ENCODE measurements at regions not wholly inside any gene's neighbourhood (a gene's known extent, or its start where the extent isn't known, plus 50 kb on each side); places are given as distances from the start of the nearest gene placed in this dataset.

DNA sequence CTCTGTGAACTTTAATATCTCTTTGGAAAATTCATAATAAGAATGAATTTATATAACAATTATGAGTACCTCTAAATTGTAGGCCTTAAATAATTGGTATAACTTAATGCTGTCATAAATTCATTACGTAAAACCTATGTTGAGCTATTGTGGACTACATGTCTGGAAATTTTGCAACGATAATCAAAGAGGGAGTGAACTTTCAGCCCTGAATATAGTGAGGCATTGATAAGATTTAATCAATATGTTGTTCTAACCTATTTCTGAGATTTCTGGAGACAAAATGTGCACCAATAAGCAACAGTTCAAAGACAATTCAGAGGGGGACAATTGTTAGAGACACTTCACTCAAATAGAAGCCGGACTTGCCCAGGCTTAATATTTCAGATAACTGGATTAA lies 499.4 kb downstream of the ELAVL2 start:
- TF ChIP-seq HOXA7 (CRISPR knock-in tag; IDR thresholded peaks at IDR 0.05; ENCODE audit: borderline replicate concordance) (no peak), ZSCAN5A (tag by site-specific recombination; IDR thresholded peaks at IDR 0.05) (no peak), ZBTB11 (tag by site-specific recombination; conservative IDR thresholded peaks at IDR 0.05; ENCODE audit: low read depth) (no peak), YY1 (tag by site-specific recombination; IDR thresholded peaks at IDR 0.05) (no peak), ZNF10 (tag by site-specific recombination; IDR thresholded peaks at IDR 0.05) (no peak), ZBTB21 (tag by site-specific recombination; IDR thresholded peaks at IDR 0.05) (no peak), ZFP37 (tag by site-specific recombination; IDR thresholded peaks at IDR 0.05) (no peak), ZFP3 (tag by site-specific recombination; IDR thresholded peaks at IDR 0.05; ENCODE audit: low read depth) (no peak), ZNF624 (tag by site-specific recombination; IDR thresholded peaks at IDR 0.05) (no peak), REST (tag by site-specific recombination; IDR thresholded peaks at IDR 0.05) (no peak)
- TF ChIP-seq, protein P1, sequence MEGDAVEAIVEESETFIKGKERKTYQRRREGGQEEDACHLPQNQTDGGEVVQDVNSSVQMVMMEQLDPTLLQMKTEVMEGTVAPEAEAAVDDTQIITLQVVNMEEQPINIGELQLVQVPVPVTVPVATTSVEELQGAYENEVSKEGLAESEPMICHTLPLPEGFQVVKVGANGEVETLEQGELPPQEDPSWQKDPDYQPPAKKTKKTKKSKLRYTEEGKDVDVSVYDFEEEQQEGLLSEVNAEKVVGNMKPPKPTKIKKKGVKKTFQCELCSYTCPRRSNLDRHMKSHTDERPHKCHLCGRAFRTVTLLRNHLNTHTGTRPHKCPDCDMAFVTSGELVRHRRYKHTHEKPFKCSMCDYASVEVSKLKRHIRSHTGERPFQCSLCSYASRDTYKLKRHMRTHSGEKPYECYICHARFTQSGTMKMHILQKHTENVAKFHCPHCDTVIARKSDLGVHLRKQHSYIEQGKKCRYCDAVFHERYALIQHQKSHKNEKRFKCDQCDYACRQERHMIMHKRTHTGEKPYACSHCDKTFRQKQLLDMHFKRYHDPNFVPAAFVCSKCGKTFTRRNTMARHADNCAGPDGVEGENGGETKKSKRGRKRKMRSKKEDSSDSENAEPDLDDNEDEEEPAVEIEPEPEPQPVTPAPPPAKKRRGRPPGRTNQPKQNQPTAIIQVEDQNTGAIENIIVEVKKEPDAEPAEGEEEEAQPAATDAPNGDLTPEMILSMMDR (tag by site-specific recombination; IDR thresholded peaks at IDR 0.05), result no peak
- TF ChIP-seq, protein P2, sequence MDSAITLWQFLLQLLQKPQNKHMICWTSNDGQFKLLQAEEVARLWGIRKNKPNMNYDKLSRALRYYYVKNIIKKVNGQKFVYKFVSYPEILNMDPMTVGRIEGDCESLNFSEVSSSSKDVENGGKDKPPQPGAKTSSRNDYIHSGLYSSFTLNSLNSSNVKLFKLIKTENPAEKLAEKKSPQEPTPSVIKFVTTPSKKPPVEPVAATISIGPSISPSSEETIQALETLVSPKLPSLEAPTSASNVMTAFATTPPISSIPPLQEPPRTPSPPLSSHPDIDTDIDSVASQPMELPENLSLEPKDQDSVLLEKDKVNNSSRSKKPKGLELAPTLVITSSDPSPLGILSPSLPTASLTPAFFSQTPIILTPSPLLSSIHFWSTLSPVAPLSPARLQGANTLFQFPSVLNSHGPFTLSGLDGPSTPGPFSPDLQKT (IDR thresholded peaks at IDR 0.05; ENCODE audit: borderline replicate concordance, low read depth, low read length), result no peak
- TF ChIP-seq, protein P3, sequence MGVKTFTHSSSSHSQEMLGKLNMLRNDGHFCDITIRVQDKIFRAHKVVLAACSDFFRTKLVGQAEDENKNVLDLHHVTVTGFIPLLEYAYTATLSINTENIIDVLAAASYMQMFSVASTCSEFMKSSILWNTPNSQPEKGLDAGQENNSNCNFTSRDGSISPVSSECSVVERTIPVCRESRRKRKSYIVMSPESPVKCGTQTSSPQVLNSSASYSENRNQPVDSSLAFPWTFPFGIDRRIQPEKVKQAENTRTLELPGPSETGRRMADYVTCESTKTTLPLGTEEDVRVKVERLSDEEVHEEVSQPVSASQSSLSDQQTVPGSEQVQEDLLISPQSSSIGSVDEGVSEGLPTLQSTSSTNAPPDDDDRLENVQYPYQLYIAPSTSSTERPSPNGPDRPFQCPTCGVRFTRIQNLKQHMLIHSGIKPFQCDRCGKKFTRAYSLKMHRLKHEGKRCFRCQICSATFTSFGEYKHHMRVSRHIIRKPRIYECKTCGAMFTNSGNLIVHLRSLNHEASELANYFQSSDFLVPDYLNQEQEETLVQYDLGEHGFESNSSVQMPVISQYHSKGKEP (tag by site-specific recombination; IDR thresholded peaks at IDR 0.05), result no peak
